HUES6 (cell line): ENCODE measurements at regions not wholly inside any gene's neighbourhood (a gene's known extent, or its start where the extent isn't known, plus 50 kb on each side); places are given as distances from the start of the nearest gene placed in this dataset.

Source experiments
- H3K27ac ChIP-seq: 2 replicates; pipeline ENCODE4 v1.7.0; 2013; ENCODE audit warnings: low read depth, mild to moderate bottlenecking, low read length, inconsistent platforms
- H3K27me3 ChIP-seq: 2 replicates; pipeline ENCODE4 v1.6.1; 2013; ENCODE audit warnings: low read length; ENCODE audit not compliant: control insufficient read depth, insufficient read depth
- H3K36me3 ChIP-seq: 2 replicates; pipeline ENCODE4 v1.6.1; 2013; ENCODE audit warnings: low read length; ENCODE audit not compliant: control insufficient read depth, insufficient read depth
- H3K4me1 ChIP-seq: 2 replicates; pipeline ENCODE4 v1.6.1; 2013; ENCODE audit warnings: low read length; ENCODE audit not compliant: control insufficient read depth, insufficient read depth
- H3K4me3 ChIP-seq: 2 replicates; pipeline ENCODE4 v1.5.1; 2013; ENCODE audit warnings: low read depth, low read length
- H3K9ac ChIP-seq: one replicate; pipeline ENCODE4 v1.6.1; 2013; ENCODE audit warnings: mild to moderate bottlenecking, low read length
- H3K9me3 ChIP-seq: 2 replicates; pipeline ENCODE4 v1.6.1; 2013; ENCODE audit warnings: low read depth, low read length; ENCODE audit not compliant: control insufficient read depth, insufficient read depth

- Histone ChIP-seq H3K27me3 (no peaks in the 10 kb centered on the region), H3K4me1 (no peaks in the 10 kb centered on the region), H3K9me3 (0 out of 2 replicates have a peak, but pooled peaks cover 2% of the 10 kb centered on the region), H3K9ac (no peak overlapping the region), H3K36me3 (no peaks in the 10 kb centered on the region), H3K4me3 (no peak overlapping the region), H3K27ac (no peak overlapping the region)
Measured at GRCh38 chr11:95584589-95584988, 205.0 kb downstream of the FAM76B start.

DNA sequence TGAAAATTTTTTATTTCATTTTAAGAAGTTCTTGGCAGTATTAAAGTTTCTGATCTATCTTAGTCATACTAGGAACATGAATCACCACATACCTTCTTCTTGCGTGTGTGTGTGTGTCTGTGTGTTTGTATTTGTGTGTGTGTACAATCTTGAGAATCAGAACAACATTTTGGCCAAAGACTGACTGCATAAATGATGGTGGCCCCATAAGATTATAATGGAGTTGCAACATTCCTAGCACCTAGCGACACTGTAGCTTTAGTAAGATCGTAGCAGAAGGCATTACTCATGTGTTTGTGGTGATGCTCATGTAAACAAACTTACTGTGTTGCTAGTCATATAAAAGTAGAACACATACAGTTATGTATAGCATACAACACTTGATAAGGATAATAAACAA is 205.4 kb downstream of the FAM76B start:
- Histone ChIP-seq H3K4me3 (no peak overlapping the region), H3K36me3 (no peaks in the 10 kb centered on the region), H3K27me3 (no peaks in the 10 kb centered on the region)

DNA sequence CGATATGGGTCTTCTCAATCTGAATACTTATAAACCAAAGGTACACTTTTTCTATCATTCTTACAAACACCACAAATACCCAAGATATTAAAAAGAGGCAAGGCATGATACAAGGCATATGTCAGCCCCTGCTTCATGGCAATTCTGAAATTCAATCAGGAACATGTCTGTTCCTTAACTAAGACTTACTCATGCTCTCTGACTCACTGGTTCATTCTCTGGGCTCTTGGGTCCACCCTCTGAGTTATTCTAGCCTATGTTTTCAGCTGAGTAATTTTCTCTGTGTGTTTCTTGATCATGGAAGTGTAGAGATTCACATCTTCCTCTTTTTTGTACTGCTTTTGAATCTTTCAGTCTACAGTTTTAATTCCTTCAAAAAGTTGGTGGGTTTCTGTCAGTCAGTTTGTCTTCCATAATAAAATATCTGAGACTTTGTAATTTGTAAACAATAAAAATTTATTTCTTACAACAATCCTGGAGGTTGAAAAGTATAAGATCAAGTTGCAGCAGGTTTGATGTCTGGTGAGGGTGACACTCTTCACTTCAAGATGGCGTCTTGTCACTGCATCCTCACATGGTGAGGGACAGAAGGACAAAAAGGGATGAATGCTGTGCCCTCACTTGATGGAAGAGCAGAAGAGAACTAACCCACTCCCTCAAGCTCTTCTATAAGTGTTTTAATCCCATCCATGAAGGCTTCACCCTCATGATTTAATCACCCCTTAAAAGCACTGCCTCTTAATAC is 211.7 kb downstream of the FAM76B start:
- H3K4me1 ChIP-seq, result no peaks in the 10 kb centered on the region
- 0 out of 2 replicates have a peak, but pooled peaks cover 4% of the 10 kb centered on the region for H3K9me3 ChIP-seq
- H3K27ac ChIP-seq, result no peak overlapping the region

More for the DNA sequence above, 205.4 kb downstream of the FAM76B start:
- no peak overlapping the region for H3K9ac ChIP-seq
- H3K27ac ChIP-seq, result no peak overlapping the region
- H3K9me3 ChIP-seq, result 0 out of 2 replicates have a peak, but pooled peaks cover 4% of the 10 kb centered on the region
- H3K4me1 ChIP-seq, result no peaks in the 10 kb centered on the region

DNA sequence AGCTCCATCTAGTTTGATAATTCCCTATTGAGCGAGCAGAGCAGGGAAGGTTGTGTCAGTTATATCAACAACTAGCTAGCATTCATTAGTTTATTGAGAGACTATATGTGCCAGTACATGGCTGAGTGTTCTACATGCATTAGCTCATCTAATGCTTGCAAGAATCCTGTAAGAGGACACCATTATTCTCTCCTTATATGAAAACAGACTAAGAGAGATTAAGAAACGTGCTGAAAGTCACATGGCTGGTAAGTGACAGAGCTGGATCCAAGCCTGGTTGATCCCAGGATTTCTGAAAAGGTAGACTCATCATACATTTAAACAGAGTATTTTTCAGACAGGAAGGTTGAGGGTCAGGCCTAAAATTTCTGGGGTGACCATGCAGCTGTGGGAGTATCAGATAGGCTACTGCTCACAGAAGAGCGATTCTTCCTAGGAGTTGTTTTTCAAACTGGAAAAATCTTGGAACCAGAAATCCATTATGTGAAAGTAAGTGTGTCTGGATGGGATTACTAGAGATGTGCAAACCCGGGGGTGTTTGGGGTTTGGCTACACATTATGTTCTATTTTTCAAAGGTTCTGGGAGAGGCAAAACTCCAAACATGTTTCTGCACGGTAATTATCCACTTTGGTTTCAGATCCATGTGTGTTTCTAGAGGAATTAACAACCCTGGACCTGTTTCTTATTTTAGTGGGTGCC is 213.3 kb downstream of the FAM76B start:
- no peaks in the 10 kb centered on the region for H3K36me3 ChIP-seq
- H3K9ac ChIP-seq, result no peak overlapping the region
- H3K27me3 ChIP-seq, result no peaks in the 10 kb centered on the region
- no peak overlapping the region for H3K4me3 ChIP-seq
- H3K27ac ChIP-seq, result no peak overlapping the region
- no peaks in the 10 kb centered on the region for H3K4me1 ChIP-seq
- 0 out of 2 replicates have a peak, but pooled peaks cover 4% of the 10 kb centered on the region for H3K9me3 ChIP-seq

More for the DNA sequence above, 211.7 kb downstream of the FAM76B start:
- Histone ChIP-seq H3K27me3 (no peaks in the 10 kb centered on the region), H3K9ac (no peak overlapping the region), H3K36me3 (no peaks in the 10 kb centered on the region), H3K4me3 (no peak overlapping the region)

DNA sequence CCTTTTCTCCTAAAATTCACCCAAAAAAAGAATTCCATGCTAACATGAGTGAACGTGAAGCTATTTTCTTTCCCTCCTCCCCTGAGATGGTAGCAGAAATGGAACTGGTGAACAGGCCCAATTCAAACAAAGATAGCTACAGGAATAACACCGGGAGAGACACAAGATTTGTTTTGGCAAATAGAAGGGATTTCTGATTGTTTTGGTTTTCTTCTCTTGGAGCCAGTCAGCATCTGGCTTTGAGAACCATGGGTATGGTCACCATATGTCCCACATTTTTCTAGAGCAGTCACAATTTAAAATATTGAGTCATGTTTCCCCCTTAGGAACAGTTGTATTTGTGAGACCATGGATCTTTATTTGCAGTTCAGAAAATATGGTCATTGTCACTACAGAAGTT is 214.1 kb downstream of the FAM76B start:
- Histone ChIP-seq H3K27me3 (no peaks in the 10 kb centered on the region), H3K36me3 (no peaks in the 10 kb centered on the region), H3K4me3 (no peak overlapping the region), H3K9me3 (0 out of 2 replicates have a peak, but pooled peaks cover 4% of the 10 kb centered on the region), H3K9ac (no peak overlapping the region), H3K4me1 (no peaks in the 10 kb centered on the region), H3K27ac (no peak overlapping the region)

DNA sequence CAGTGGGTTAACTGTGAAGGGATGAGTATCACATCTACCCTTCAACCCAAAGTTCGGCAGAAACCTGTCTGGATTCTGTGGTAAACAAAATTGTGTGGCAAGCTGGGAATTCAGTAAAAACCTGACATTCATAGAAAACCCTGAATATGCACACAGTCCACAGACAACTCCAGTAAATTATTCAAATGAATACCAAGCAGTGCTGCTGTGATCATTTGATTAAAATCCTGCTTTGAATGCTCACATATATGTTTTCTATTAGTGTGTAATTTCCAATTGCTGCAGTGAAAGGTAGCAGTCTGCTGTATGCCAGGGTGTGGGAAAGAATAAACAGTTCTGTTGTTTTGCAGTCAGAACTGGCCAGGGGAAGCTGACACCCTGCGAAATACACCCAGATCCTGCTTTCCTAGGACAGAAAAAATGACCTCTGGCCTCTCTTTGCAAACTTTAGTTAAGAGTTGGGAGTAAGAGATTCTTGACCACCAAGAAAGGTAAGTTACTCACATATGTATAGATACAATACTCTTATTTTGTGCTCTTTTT is 217.8 kb downstream of the FAM76B start:
- no peaks in the 10 kb centered on the region for H3K27me3 ChIP-seq
- H3K27ac ChIP-seq, result no peak overlapping the region
- no peak overlapping the region for H3K4me3 ChIP-seq
- H3K9me3 ChIP-seq, result peaks cover 17% of the 10 kb centered on the region
- no peaks in the 10 kb centered on the region for H3K4me1 ChIP-seq
- no peak overlapping the region for H3K9ac ChIP-seq
- H3K36me3 ChIP-seq, result no peaks in the 10 kb centered on the region

DNA sequence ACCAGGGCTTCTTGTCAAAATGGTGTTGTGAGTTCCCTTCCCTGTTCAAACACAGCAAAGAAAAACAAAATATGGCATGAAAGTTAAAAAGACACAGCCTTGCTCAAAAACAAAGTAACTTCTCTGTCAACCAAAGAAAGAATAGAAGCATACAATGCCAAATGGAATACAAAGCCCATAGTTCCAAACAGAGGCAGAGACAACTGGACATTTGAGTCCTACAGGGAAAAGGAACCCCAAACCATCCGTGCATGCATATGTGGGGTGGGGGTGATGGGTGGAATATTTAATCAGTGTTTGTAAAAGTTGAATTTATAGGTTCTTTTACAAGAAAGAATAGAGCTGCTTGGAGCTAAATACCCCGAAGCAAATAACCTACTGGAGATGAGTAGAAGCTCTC is 218.7 kb downstream of the FAM76B start:
- no peaks in the 10 kb centered on the region for H3K27me3 ChIP-seq
- H3K9ac ChIP-seq, result no peak overlapping the region
- H3K9me3 ChIP-seq, result peaks cover 17% of the 10 kb centered on the region
- H3K4me3 ChIP-seq, result no peak overlapping the region
- no peaks in the 10 kb centered on the region for H3K36me3 ChIP-seq
- no peak overlapping the region for H3K27ac ChIP-seq
- H3K4me1 ChIP-seq, result no peaks in the 10 kb centered on the region

- H3K4me3 ChIP-seq, result no peak overlapping the region
- no peaks in the 10 kb centered on the region for H3K36me3 ChIP-seq
- peaks cover 17% of the 10 kb centered on the region for H3K9me3 ChIP-seq
- no peaks in the 10 kb centered on the region for H3K27me3 ChIP-seq
- no peak overlapping the region for H3K9ac ChIP-seq
- no peak overlapping the region for H3K27ac ChIP-seq
- no peaks in the 10 kb centered on the region for H3K4me1 ChIP-seq
Measured at GRCh38 chr11:95569207-95569606, 220.4 kb downstream of the FAM76B start.

DNA sequence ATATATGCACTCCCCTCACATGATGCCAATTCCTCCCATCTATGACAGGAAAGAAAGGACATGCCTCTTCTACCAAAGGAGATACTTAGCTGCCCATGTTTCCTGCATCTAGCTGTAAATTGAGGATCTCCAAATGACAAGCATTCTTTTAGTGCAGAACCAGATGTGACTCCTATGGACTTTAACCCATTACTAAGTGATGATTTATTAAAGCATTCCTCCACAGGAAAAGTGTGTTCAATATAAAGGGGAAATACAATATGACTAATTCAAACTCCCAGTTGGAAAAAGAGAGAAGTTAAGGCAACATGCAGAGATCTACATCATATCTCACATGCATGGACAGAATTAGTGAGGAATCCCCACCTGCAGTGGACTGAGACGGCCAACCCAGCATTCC is 221.3 kb downstream of the FAM76B start:
- H3K27me3 ChIP-seq, result no peaks in the 10 kb centered on the region
- no peak overlapping the region for H3K9ac ChIP-seq
- H3K36me3 ChIP-seq, result no peaks in the 10 kb centered on the region
- H3K4me3 ChIP-seq, result no peak overlapping the region
- H3K9me3 ChIP-seq, result peaks cover 17% of the 10 kb centered on the region
- no peaks in the 10 kb centered on the region for H3K4me1 ChIP-seq
- H3K27ac ChIP-seq, result no peak overlapping the region

DNA sequence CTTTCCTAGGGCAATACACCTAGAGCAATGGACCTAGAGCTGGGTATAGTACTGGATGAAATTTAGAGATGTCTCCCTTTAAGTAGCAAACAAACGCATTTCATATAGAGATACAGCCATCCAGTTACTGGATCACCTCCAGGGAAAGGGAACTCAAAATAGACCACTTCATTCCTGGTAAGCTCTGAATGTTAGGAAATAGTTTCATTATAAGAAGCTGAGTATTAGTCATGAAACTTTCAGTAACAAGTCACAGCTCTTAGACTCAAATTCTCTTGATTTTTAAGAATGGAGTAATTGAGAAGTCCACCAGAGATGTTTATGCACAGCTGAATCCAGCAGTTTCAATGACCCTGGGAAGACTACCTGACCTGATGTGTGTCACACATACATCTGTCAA is 221.9 kb downstream of the FAM76B start:
- Histone ChIP-seq H3K27me3 (no peaks in the 10 kb centered on the region), H3K27ac (no peak overlapping the region), H3K36me3 (no peaks in the 10 kb centered on the region), H3K4me1 (no peaks in the 10 kb centered on the region), H3K4me3 (no peak overlapping the region), H3K9me3 (peaks cover 17% of the 10 kb centered on the region), H3K9ac (no peak overlapping the region)

- Histone ChIP-seq H3K9ac (no peak overlapping the region), H3K4me1 (no peaks in the 10 kb centered on the region), H3K27me3 (no peaks in the 10 kb centered on the region), H3K27ac (no peak overlapping the region), H3K4me3 (no peak overlapping the region), H3K36me3 (no peaks in the 10 kb centered on the region), H3K9me3 (peaks cover 17% of the 10 kb centered on the region)
Measured at GRCh38 chr11:95566211-95566610, 223.4 kb downstream of the FAM76B start.
